ENCODE measurements at regions not wholly inside any gene's neighbourhood (a gene's known extent, or its start where the extent isn't known, plus 50 kb on each side); places are given as distances from the start of the nearest gene placed in this dataset.

GRCh38 chr15:26144836-26145235, 281.7 kb upstream of the ATP10A start:
- Histone ChIP-seq H3K18ac (ENCODE audit: low read length) (no peak overlapping the region), H3K36me3 (ENCODE audit: control insufficient read depth in 1 of 2, insufficient read depth in 2 of 2, low read length in 2 of 2) (no peaks in the 10 kb centered on the region), H3K4me2 (ENCODE audit: low read length) (no peak overlapping the region), H4K8ac (ENCODE audit: low read depth, low read length) (no peak overlapping the region), H3K4me3 (ENCODE audit: low read depth, low read length) (no peak overlapping the region), H2AFZ (ENCODE audit: insufficient read depth, low read length, poor library complexity) (no peak overlapping the region), H3K23ac (ENCODE audit: low read length) (no peak overlapping the region), H2BK120ac (ENCODE audit: insufficient read depth, low read length, poor library complexity) (no peak overlapping the region), H3K79me2 (ENCODE audit: control insufficient read depth, insufficient read depth, low read length, poor library complexity) (no peaks in the 10 kb centered on the region), H3K9me3 (ENCODE audit: insufficient read depth, low read depth, low read length) (no peaks in the 10 kb centered on the region), H3K9ac (ENCODE audit: low read length) (no peak overlapping the region), H4K91ac (ENCODE audit: low read depth, low read length) (no peak overlapping the region), H3K4me1 (ENCODE audit: control insufficient read depth in 1 of 2, insufficient read depth in 2 of 2, low read length in 2 of 2) (no peaks in the 10 kb centered on the region), H2AK5ac (ENCODE audit: low read length) (no peak overlapping the region), H3K4ac (ENCODE audit: low read depth, low read length) (no peak overlapping the region), H3K79me1 (ENCODE audit: low read length) (no peaks in the 10 kb centered on the region), H4K12ac (ENCODE audit: low read depth, low read length) (no peak overlapping the region), H2BK12ac (ENCODE audit: low read length) (no peak overlapping the region), H3K14ac (ENCODE audit: low read length) (no peak overlapping the region), H2BK5ac (ENCODE audit: low read depth, low read length, poor library complexity) (no peak overlapping the region), H3K27me3 (ENCODE audit: insufficient read depth, low read length) (no peaks in the 10 kb centered on the region), H3K27ac (ENCODE audit: low read depth, low read length) (no peak overlapping the region)
- WGBS (ENCODE audit: extremely low coverage, insufficient coverage, insufficient read length) = no CpG with 5 or more reads among the region's 4 CpGs
- DNase-seq = no peak

DNA sequence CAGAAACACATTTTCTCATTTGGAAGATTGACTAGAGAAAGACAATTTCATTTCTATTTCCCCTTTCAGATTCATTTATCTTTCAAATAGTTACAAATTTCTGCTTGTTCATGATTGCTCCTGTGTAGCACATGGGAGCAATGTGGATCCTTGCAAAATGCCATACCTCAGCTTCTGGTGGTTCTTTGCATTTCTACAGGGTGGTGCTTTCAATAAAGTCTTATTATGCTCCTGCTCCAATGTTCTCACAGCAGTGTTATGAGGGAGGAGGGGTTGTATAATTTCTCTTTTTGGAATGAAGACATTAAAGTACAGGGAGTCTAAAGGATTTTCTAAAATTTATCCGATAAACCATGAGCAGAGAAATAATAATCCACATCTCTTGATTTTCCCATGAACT, 280.1 kb upstream of the ATP10A start:
- Histone ChIP-seq H3K4me2 (ENCODE audit: low read length) (no peak overlapping the region), H3K9ac (ENCODE audit: low read length) (no peak overlapping the region), H4K8ac (ENCODE audit: low read depth, low read length) (no peak overlapping the region), H3K23ac (ENCODE audit: low read length) (no peak overlapping the region), H3K79me2 (ENCODE audit: control insufficient read depth, insufficient read depth, low read length, poor library complexity) (no peaks in the 10 kb centered on the region), H3K4me1 (ENCODE audit: control insufficient read depth in 1 of 2, insufficient read depth in 2 of 2, low read length in 2 of 2) (no peaks in the 10 kb centered on the region), H3K27me3 (ENCODE audit: insufficient read depth, low read length) (no peaks in the 10 kb centered on the region), H3K4me3 (ENCODE audit: low read depth, low read length) (no peak overlapping the region), H3K79me1 (ENCODE audit: low read length) (no peaks in the 10 kb centered on the region), H2AK5ac (ENCODE audit: low read length) (no peak overlapping the region), H2AFZ (ENCODE audit: insufficient read depth, low read length, poor library complexity) (no peak overlapping the region), H3K9me3 (ENCODE audit: insufficient read depth, low read depth, low read length) (no peaks in the 10 kb centered on the region), H2BK120ac (ENCODE audit: insufficient read depth, low read length, poor library complexity) (no peak overlapping the region), H4K12ac (ENCODE audit: low read depth, low read length) (no peak overlapping the region), H3K4ac (ENCODE audit: low read depth, low read length) (no peak overlapping the region), H3K36me3 (ENCODE audit: control insufficient read depth in 1 of 2, insufficient read depth in 2 of 2, low read length in 2 of 2) (no peaks in the 10 kb centered on the region), H2BK5ac (ENCODE audit: low read depth, low read length, poor library complexity) (no peak overlapping the region), H4K91ac (ENCODE audit: low read depth, low read length) (no peak overlapping the region), H3K27ac (ENCODE audit: low read depth, low read length) (no peak overlapping the region), H2BK12ac (ENCODE audit: low read length) (no peak overlapping the region), H3K18ac (ENCODE audit: low read length) (no peak overlapping the region), H3K14ac (ENCODE audit: low read length) (no peak overlapping the region)
- WGBS (ENCODE audit: extremely low coverage, insufficient coverage, insufficient read length) = no CpG with 5 or more reads among the region's 1 CpG
- DNase-seq = no peak

- Histone ChIP-seq H4K8ac (ENCODE audit: low read depth, low read length) (no peak overlapping the region), H3K14ac (ENCODE audit: low read length) (no peak overlapping the region), H3K18ac (ENCODE audit: low read length) (no peak overlapping the region), H3K27me3 (ENCODE audit: insufficient read depth, low read length) (no peaks in the 10 kb centered on the region), H3K23ac (ENCODE audit: low read length) (no peak overlapping the region), H3K4ac (ENCODE audit: low read depth, low read length) (no peak overlapping the region), H3K36me3 (ENCODE audit: control insufficient read depth in 1 of 2, insufficient read depth in 2 of 2, low read length in 2 of 2) (no peaks in the 10 kb centered on the region), H2BK12ac (ENCODE audit: low read length) (no peak overlapping the region), H3K4me1 (ENCODE audit: control insufficient read depth in 1 of 2, insufficient read depth in 2 of 2, low read length in 2 of 2) (no peaks in the 10 kb centered on the region), H3K4me2 (ENCODE audit: low read length) (no peak overlapping the region), H3K9ac (ENCODE audit: low read length) (no peak overlapping the region), H2BK120ac (ENCODE audit: insufficient read depth, low read length, poor library complexity) (no peak overlapping the region), H2BK5ac (ENCODE audit: low read depth, low read length, poor library complexity) (no peak overlapping the region), H4K12ac (ENCODE audit: low read depth, low read length) (no peak overlapping the region), H3K79me2 (ENCODE audit: control insufficient read depth, insufficient read depth, low read length, poor library complexity) (no peaks in the 10 kb centered on the region), H2AFZ (ENCODE audit: insufficient read depth, low read length, poor library complexity) (no peak overlapping the region), H4K91ac (ENCODE audit: low read depth, low read length) (no peak overlapping the region), H3K79me1 (ENCODE audit: low read length) (no peaks in the 10 kb centered on the region), H3K27ac (ENCODE audit: low read depth, low read length) (no peak overlapping the region), H3K4me3 (ENCODE audit: low read depth, low read length) (no peak overlapping the region), H2AK5ac (ENCODE audit: low read length) (no peak overlapping the region), H3K9me3 (ENCODE audit: insufficient read depth, low read depth, low read length) (no peaks in the 10 kb centered on the region)
- no CpG with 5 or more reads among the region's 11 CpGs for WGBS (ENCODE audit: extremely low coverage, insufficient coverage, insufficient read length)
- DNase-seq = no peak
Observed at GRCh38 chr15:26134812-26135211, 271.7 kb upstream of the ATP10A start.

GRCh38 chr15:26134152-26134551, 271.0 kb upstream of the ATP10A start:
- no peak overlapping the region for H4K12ac ChIP-seq (ENCODE audit: low read depth, low read length)
- H3K4ac ChIP-seq (ENCODE audit: low read depth, low read length) = no peak overlapping the region
- H2BK5ac ChIP-seq (ENCODE audit: low read depth, low read length, poor library complexity) = no peak overlapping the region
- no peaks in the 10 kb centered on the region for H3K36me3 ChIP-seq (ENCODE audit: control insufficient read depth in 1 of 2, insufficient read depth in 2 of 2, low read length in 2 of 2)
- no peak overlapping the region for H3K14ac ChIP-seq (ENCODE audit: low read length)
- H3K23ac ChIP-seq (ENCODE audit: low read length) = no peak overlapping the region
- H3K27ac ChIP-seq (ENCODE audit: low read depth, low read length) = no peak overlapping the region
- H3K4me1 ChIP-seq (ENCODE audit: control insufficient read depth in 1 of 2, insufficient read depth in 2 of 2, low read length in 2 of 2) = no peaks in the 10 kb centered on the region
- no peak overlapping the region for H4K8ac ChIP-seq (ENCODE audit: low read depth, low read length)
- H3K9ac ChIP-seq (ENCODE audit: low read length) = no peak overlapping the region
- no peaks in the 10 kb centered on the region for H3K79me1 ChIP-seq (ENCODE audit: low read length)
- H2AK5ac ChIP-seq (ENCODE audit: low read length) = no peak overlapping the region
- no peaks in the 10 kb centered on the region for H3K9me3 ChIP-seq (ENCODE audit: insufficient read depth, low read depth, low read length)
- no peak overlapping the region for H2BK12ac ChIP-seq (ENCODE audit: low read length)
- no peak for DNase-seq
- H3K27me3 ChIP-seq (ENCODE audit: insufficient read depth, low read length) = no peaks in the 10 kb centered on the region
- no peak overlapping the region for H3K4me2 ChIP-seq (ENCODE audit: low read length)
- H3K18ac ChIP-seq (ENCODE audit: low read length) = no peak overlapping the region
- no peak overlapping the region for H2BK120ac ChIP-seq (ENCODE audit: insufficient read depth, low read length, poor library complexity)
- H2AFZ ChIP-seq (ENCODE audit: insufficient read depth, low read length, poor library complexity) = no peak overlapping the region
- no peaks in the 10 kb centered on the region for H3K79me2 ChIP-seq (ENCODE audit: control insufficient read depth, insufficient read depth, low read length, poor library complexity)
- H3K4me3 ChIP-seq (ENCODE audit: low read depth, low read length) = no peak overlapping the region
- no CpG with 5 or more reads among the region's 5 CpGs for WGBS (ENCODE audit: extremely low coverage, insufficient coverage, insufficient read length)
- no peak overlapping the region for H4K91ac ChIP-seq (ENCODE audit: low read depth, low read length)

Measured in trophoblast cell (in vitro differentiated cells and primary cell).